ENCODE measurements at regions not wholly inside any gene's neighbourhood (a gene's known extent, or its start where the extent isn't known, plus 50 kb on each side); places are given as distances from the start of the nearest gene placed in this dataset.

- TF ChIP-seq CTCF (IDR thresholded peaks at IDR 0.05) (no peak), POLR2A (IDR thresholded peaks at IDR 0.05) (no peak)
Observed at GRCh38 chr16:75947626-75948239, 221.4 kb upstream of the CPHXL start.
